ENCODE measurements at regions not wholly inside any gene's neighbourhood (a gene's known extent, or its start where the extent isn't known, plus 50 kb on each side); places are given as distances from the start of the nearest gene placed in this dataset.

DNA sequence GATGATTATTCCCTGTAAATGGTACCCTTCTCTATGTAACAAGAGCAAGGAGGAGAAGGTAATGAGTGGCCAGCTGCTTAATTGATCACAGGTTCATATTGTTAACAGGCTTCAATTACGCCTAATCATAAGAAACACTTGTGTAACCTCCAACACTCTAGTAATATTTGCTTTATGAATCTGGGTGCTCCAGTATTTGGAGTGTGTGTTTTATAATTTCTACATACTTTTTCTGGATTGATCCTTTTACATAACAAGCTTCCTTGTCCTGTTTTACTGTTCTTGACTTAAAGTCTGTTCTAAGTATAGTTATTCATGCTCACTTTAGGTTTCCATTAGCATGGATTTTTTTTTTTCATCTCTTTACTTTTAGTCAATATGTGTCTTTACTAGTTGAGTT lies 984.2 kb downstream of the AMY1C start:
- no peak for DNase-seq

GRCh38 chr1:104745875-104746274 lies 996.2 kb downstream of the AMY1C start:
- DNase-seq = no peak

- DNase-seq = no peak
Observed at GRCh38 chr1:104746994-104747393, 997.3 kb downstream of the AMY1C start.

DNA sequence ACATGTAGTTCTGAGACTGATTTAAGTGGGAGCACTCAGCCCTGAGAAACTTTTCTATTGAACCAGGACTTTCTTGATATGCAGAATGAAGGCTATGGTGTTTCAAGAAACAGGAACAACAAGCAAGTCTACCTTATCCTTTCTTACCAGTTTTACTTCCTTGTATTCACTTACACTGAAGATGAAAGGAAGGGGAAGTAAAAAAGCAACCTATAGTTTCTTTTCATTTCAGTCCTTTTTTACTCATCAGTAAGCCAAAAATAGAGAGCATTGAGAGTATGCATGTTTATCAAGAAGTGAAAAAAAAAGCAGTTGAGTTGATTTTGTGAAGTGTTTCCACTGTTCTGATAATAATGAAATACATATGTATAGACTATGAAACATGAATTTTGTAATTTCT lies 1010.3 kb downstream of the AMY1C start:
- no peak for DNase-seq

GRCh38 chr1:104761961-104762570 lies 1012.4 kb downstream of the AMY1C start:
- DNase-seq = no peak

DNA sequence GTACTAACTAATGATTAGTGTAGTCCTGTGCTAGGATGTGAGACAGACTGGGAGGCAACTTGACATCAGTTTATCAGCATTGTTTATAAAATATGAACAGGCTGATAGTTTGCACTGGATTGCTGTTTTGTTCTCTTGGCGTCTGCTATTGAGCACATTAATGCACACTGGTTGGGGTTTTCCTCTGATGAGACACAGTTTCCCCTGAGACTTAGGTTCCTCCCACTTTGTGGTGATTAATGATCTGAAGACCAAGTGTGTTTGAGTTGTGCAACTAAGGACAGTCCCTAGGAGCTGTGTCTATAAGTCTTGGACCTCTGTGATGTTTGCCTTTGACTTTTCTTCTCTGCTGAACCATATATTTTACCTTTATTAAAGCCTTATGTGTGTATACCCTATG lies 1015.4 kb downstream of the AMY1C start:
- DNase-seq = no peak

DNA sequence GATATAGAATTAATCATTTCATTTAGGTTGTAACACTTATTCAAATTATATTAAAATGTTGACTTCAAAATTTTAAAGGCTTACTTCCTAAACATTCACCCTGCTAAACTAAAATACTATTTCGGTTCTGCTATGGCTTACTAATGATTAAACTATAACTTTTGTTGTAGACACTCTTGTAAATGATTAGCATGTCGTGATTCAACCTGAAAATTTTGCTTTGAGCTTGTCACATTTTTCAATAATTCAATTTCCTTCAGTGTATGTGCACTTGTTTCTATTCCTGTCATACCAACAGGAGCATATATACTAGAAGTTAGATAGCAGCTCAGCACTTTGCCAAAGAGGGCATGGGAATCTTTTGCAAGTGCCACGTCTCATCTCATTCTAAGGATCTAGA lies 1018.8 kb downstream of the AMY1C start:
- no peak for DNase-seq

GRCh38 chr1:104780470-104781078 lies 1030.9 kb downstream of the AMY1C start:
- peak; percentile 32 for DNase-seq

DNA sequence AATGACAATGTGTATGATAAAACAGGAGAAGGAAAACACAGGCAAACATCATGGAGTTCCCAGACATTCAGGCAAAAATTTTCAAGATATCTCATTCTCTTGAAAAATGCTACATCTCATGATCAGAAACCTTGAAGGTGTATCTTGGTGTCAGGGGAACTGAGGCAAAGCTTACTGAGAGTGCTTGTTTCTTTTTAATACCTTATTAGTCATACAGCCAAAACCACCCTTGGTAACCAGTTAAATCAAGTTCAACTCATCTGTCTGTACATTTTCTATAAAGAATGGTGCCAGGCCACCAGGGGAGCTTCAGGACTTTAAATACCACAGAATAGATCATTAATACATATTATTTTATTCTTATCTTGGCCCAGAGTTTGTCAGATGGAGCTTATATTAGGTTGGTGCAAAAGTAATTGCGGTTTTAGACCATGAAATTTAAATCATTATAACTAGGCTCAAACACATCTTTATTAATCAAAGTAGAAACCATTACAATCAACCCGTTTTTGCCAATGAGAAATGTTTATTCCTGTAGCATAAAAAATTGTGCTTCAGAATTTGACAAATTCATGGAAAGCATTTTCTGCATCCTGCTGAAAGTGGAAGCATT lies 1036.0 kb downstream of the AMY1C start:
- no peak for DNase-seq

- DNase-seq = no peak
Observed at GRCh38 chr1:104787866-104788510, 1038.3 kb downstream of the AMY1C start.

GRCh38 chr1:104791030-104791429 lies 1041.3 kb downstream of the AMY1C start:
- no peak for DNase-seq

- DNase-seq = no peak
Observed at GRCh38 chr1:104794035-104794434, 1044.3 kb downstream of the AMY1C start.

- DNase-seq = no peak
Observed at GRCh38 chr1:104795931-104796330, 1046.2 kb downstream of the AMY1C start.

DNA sequence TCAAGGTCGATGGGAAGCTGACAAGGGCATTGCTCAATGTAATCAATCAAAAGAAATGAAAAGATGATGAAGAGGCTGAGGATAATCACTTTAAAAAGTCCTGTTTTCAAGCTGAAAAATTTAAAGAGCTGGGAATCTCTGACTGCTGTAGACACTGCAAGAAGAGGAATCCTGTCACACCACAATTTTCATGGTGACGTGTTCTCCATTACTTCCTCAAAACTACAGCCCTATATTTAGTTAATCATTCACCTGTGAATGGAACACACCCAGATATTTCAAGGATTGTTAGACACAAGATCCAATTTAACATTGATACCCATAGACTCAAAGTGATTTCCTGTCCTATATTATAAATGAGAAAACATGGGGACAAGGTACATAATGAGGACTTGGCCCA lies 1048.3 kb downstream of the AMY1C start:
- DNase-seq = no peak

- DNase-seq = no peak
Observed at GRCh38 chr1:104801344-104801743, 1051.6 kb downstream of the AMY1C start.

DNA sequence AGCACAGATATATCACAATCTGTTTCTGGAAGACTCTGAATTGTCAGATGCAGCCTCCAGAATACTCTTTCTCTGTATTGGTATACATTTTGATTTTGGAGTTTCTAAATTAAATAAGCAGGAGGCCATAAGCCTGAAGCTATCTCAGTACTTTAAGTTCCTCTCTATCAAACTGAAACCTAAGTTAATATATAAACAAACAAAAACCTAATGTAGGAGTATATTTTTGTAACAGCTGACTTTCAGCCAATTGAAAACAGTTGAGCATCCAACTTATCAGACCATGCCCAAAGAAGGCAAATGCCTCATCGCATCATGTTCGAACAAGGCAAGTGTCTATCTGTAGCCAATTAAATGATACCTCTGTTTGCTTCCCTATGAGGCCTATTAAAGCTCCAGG lies 1054.4 kb downstream of the AMY1C start:
- no peak for DNase-seq

DNA sequence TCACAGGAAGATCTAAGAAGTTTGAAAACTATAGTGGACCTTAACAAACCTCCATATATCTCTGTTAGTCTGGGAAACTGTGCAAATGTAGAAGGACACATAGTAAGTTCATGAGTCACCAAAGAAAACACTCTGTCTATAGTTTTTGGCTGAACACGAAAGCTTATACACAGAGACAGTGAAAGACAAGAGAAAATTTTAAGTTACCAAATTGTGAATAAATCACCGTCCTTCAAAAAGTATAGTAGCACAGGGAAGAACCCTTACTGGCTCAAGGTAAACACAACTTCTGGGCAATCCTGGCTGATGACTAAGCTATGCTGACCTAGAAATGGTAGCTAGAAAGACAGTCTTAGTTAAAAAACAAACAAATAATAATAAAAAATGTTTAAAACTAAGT lies 1057.9 kb downstream of the AMY1C start:
- DNase-seq = no peak

- DNase-seq = no peak
Observed at GRCh38 chr1:104825401-104825800, 1075.7 kb downstream of the AMY1C start.

DNA sequence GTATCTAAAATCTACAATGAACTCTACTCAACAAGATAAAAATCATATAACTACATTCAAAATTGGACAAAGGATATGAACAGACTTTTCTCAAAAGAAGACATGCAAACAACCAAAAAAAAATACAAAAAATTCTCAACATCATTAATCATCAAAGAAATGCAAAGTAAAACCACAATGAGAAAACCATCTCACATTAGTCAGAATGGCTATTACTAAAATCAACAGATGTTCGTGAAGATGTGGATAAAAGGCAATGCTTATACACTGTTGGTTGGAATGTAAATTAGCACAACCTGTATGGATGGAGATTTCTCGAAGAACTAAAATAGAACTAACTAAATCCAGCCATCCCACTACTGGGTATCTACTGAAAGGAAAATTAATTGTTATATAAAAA lies 1080.8 kb downstream of the AMY1C start:
- no peak for DNase-seq

GRCh38 chr1:104852151-104852550 lies 1102.5 kb downstream of the AMY1C start:
- no peak for DNase-seq

GRCh38 chr1:104853276-104853675 lies 1103.6 kb downstream of the AMY1C start:
- DNase-seq = no peak

- DNase-seq = no peak
Observed at GRCh38 chr1:104854529-104854928, 1104.8 kb downstream of the AMY1C start.

DNA sequence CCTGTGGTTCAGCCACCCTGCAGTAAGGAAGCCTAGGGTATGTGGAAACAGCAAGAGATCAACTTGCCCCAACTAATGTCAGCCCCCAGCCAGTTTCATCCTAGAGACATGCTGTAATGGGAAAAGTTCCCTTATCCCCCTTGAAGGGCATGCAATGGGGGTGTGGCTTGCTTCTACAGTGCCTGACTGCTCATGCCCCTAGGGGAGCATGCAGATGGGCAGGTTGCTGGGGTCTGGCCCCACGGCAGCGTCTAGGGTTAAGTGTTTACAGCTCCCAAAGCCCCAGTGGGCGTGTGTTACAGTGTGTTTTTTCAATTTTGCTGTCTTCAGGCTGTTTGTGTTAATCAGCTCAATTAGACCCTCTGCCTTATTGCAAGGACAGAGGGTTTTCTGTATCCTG lies 1105.9 kb downstream of the AMY1C start:
- no peak for DNase-seq

- DNase-seq = no peak
Observed at GRCh38 chr1:104856091-104856490, 1106.4 kb downstream of the AMY1C start.

All from midbrain (tissue), 1 donor.